SKM-1 (cell line): ENCODE measurements at regions not wholly inside any gene's neighbourhood (a gene's known extent, or its start where the extent isn't known, plus 50 kb on each side); places are given as distances from the start of the nearest gene placed in this dataset.
"Not testable (repeated sequence)": the region's sequence is repeated elsewhere in the genome, so short reads cannot be mapped to it uniquely, and the experiment has no call there.

Experiments used
- DNase-seq: peaks from one replicate; lab custom pipeline; 2025; ENCODE audit not compliant: unreplicated experiment; lab: John Stamatoyannopoulos, UW

DNA sequence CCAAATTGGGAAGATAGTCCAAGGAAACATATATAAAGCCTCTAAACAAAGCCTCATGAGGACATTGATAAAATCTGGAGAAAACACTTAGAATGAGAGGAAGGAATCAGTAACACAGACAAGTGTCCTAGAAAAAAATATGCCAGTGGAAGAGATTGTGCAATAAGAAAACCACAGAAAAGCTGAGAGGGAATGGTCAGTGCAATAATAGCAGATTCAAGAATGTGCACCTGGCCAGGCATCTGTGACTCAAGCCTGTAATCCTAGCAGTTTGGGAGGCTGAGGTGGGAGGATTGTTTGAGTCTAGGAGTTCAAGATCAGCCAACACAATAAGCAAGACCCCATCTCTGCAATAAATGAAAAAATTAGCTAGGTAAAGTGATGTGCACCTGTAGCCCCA, 691.2 kb upstream of the CDH6 start:
- DNase-seq, result no peak

DNA sequence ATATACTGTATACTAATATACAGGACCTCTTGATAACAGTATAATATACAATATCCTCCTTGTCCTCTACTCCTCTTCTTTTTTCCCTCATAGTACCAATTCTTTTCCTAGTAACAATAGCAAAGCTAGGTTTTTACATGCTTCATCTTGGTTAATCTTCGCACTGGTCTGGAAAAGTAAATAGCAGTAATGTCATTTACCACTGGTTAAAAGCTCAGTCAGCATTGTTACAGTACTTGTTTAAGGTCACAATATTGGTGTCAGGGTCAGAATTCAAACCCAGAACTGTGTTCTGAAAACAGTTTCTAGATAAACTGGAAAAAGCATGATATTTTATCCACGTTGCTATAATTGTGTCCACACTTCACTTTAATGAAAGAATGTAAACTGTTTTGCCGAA, 692.4 kb upstream of the CDH6 start:
- DNase-seq, result no peak

GRCh38 chr5:30500513-30500912, 693.0 kb upstream of the CDH6 start:
- no peak for DNase-seq

DNA sequence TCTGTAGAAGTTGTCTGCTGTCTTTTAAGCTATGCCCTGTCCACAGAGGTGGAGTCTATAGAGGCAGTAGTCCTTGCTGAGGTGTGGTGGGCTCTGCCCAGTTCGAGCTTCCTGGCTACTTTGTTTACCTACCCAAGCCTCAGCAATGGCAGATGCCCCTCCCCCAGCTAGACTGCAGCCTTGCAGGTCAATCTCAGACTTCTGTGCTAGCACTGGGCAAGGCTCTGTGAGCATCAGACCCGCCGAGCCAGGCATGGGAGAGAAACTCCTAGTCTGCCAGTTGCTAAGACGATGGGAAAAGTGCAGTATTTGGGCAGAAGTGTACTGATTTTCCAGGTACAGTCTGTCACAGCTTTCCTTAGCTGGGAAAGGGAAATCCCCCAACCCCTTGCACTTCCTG, 694.1 kb upstream of the CDH6 start:
- no peak for DNase-seq

GRCh38 chr5:30498972-30499371, 694.5 kb upstream of the CDH6 start:
- DNase-seq, result no peak

DNA sequence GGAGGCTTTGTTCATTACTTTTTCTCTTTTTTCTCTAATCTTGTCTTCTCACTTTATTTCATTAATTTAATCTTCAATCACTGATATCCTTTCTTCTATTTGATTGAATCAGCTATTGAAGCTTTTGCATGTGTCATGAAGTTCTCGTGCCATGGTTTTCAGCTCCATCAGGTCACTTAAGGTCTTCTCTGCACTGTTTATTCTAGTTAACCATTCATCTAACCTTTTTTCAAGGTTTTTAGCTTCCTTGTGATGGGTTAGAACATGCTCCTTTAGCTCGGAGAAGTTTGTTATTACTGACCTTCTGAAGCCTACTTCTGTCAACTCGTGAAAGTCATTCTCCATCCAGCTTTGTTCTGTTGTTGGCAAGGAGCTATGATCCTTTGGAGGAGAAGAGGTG, 695.0 kb upstream of the CDH6 start:
- DNase-seq, result not testable (repeated sequence)

DNA sequence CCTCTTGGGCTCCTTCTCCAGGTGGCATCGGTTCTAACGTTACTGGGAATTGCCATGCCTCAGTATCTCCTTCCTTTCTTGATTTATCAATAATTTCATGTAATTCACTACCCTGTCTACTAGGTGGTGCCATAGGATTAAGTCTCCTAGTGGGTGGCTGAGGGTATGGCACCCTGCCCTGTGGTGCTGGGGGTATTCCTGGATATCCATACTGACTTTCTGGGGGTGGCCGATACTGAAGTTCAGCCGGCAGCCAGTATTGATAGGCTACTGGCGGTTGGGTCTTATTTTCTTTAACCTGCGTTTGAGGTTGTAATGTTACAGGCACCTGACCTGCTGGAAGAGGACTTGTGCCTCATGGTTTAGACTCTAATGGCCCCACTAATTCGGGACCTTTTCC, 699.4 kb upstream of the CDH6 start:
- not testable (repeated sequence) for DNase-seq

DNA sequence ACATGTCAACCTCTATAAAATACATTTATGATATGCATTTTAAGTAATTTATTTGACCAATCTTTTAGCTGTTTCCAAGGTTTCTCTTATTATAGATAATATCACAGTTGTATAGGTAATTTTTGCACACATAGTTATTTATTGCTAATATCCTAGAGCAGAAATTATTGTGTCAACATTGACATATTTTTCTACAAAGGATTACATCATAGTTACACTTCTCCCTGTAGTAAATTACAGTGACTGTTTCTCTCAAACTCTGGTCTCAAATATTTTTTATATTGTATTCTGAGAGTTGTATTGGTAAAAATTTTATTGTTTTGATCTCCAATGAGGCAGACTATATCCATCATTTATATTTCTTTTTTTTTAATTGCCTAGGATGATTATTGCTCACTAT, 714.4 kb upstream of the CDH6 start:
- no peak for DNase-seq

- no peak for DNase-seq
Measured at GRCh38 chr5:30475429-30475828, 718.1 kb upstream of the CDH6 start.

DNA sequence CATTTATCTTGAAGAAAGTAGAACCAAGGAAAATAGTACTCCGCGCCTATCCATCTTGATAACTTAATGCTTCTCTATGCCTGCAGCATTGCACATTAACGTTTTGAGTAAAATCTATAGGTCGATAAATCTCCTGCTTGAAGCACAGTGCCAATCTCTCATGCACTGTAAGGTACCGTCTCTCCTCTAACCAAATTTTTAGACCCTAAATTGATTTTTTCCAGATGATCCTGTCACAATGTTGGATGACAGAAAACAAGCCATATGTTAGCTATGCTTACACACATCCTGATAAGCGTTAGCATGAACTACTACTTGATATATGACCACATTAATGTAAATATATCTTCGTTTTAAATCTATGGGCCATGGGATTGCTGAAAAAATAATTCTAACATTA, 723.8 kb upstream of the CDH6 start:
- DNase-seq, result no peak

DNA sequence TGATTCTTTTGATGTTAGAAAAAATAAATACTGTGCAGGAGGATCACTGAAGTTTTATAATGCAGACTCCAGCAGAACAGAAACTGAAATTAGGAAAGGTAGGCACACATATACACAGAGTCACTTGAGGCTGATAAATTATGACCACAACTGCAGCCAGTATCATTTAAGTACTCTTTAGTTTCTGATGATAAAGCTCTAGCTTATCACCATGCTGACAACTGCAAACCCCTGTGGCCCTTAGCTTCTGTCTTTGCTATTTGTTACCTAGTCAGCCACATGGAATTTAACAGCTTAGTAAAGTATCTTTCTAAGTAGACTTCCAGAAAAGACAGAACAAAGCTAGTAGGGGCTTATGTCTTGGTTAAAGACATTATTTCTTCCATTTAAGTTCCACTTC, 734.8 kb upstream of the CDH6 start:
- no peak for DNase-seq

- DNase-seq, result not testable (repeated sequence)
Measured at GRCh38 chr5:30455484-30455883, 738.0 kb upstream of the CDH6 start.

DNA sequence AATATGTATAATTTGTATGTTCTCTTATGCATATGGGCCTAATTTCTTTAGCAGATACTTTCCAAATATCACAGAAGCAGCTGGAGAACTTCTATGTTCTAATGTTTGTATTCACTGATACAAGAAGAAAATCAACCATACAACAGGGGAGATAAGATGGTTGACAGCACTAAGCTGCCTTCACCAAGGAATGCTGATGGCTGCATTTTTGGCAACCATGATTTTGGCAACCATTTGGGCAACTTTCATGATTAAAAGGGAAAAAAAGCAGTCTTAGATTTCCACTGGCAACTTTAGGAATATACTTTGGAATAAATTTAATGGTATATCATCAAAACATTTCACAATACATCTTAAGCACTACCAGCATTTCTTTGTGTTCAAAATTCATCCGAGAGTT, 740.3 kb upstream of the CDH6 start:
- no peak for DNase-seq

DNA sequence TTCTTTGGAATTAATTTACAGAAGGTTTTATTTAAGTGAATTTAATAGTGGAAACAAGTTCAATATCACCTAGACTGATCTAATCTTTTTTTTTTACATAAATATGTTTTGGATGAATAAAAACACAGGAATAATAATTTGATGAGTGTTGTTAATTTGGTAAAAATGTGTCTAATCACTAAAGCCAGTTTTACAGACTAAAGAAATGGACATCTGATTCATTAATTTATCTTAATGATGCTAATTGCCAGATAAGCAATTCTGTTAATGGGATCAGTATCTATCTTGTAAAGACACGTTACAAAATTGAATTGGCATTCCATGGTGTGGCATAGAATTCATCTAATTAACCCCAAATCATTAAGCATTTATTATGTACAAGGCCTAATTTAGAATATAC, 743.3 kb upstream of the CDH6 start:
- DNase-seq, result no peak

GRCh38 chr5:30447431-30447830, 746.1 kb upstream of the CDH6 start:
- no peak for DNase-seq

DNA sequence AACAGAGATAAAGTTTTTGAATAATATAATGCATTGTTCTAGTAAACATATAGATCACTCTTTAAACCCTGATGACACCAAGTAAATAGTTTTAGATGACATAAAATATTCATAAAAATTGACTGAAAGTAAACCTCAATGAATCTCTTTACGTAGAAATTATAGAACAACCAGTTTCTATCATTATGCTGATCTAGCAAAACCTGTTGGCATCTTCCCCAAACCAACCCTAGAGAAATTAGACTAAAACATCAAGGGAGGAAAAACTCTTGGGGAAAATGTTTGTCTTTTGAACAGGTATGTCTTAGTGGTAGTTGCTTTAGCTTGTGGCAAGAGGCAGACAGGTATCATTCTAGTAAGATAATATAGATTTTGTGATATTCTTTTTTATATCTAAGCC, 747.0 kb upstream of the CDH6 start:
- no peak for DNase-seq

- no peak for DNase-seq
Measured at GRCh38 chr5:30438785-30439184, 754.7 kb upstream of the CDH6 start.

- peak; percentile 84 for DNase-seq
Measured at GRCh38 chr5:30436691-30437090, 756.8 kb upstream of the CDH6 start.

DNA sequence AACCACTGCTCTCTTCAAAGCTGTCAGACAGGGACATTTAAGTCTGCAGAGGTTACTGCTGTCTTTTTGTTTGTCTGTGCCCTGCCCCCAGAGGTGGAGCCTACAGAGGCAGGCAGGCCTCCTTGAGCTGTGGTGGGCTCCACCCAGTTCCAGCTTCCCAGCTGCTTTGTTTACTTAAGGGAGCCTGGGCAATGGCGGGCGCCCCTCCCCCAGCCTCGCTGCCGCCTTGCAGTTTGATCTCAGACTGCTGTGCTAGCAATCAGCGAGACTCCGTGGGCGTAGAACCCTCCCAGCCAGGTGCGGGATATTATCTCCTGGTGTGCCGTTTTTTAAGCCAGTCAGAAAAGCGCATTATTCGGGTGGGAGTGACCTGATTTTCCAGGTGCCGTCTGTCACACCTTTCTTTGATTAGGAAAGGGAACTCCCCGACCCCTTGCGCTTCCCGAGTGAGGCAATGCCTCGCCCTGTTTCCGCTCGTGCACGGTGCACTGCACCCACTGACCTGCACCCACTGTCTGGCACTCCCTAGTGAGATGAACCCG, 764.5 kb upstream of the CDH6 start:
- not testable (repeated sequence) for DNase-seq

DNA sequence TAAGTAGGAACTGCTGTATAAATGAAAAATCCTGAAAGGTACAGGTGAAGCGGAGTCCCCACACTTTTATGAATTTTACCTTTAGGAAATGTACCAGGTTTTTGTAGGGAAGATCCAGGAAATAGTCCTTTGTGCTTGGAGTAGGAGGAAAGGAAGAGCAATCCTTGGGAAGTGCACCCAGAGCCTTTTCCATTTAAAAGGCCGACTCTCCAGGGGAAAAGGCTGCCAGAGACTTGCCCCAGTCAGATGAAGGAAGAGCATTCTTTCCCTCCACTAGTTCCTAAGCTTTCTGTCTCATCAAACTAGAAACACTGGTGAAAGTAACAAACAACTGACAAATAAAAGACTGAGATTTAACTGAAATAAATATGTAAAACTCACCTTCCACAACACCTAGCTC, 779.4 kb upstream of the CDH6 start:
- DNase-seq, result no peak

GRCh38 chr5:30413540-30413939, 779.9 kb upstream of the CDH6 start:
- DNase-seq, result peak; percentile 59

GRCh38 chr5:30405821-30406220, 787.7 kb upstream of the CDH6 start:
- no peak for DNase-seq

DNA sequence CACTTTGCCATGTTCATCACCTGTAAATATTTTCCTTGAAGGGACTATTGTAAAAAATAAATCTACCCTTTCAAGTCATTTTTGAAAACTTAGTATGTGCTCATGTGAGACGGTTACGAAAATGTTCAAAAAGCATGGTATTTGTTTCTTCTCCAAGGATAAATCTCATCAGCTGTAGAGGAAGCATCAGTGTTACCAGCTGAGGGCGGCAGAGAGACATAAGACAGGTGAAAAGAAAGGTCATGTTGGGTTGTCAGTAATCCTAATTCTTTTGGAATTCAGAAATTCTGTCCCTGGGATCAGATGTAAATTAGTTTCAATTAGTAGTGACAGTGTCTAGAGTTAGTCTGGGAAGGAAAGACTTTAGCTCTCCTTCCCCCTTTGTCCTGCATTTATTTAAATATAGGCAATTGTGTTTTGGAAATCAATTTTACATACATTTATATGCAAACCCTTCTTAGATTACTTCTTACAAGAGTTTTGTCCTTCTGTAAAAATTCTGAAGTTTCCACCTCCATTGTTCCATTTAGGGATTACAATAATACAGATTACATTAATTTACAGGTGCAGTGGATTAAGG, 791.9 kb upstream of the CDH6 start:
- DNase-seq, result peak; percentile 5
